Choroid plexus epithelial cell (primary cell): ENCODE measurements at regions not wholly inside any gene's neighbourhood (a gene's known extent, or its start where the extent isn't known, plus 50 kb on each side); places are given as distances from the start of the nearest gene placed in this dataset.
A peak's percentile ranks its signal among the peaks of the same experiment; 100 is the strongest.

ENCODE experiments used
- DNase-seq: peaks from one replicate; pipeline ENCODE4 v3.0.0-alpha.2; 2010; ENCODE audit warnings: low read depth
- H3K4me3 ChIP-seq: 2 replicates; pipeline ENCODE4 v1.5.1; 2011; ENCODE audit warnings: low read depth, mild to moderate bottlenecking, control low read depth, low read length, moderate library complexity
- TF ChIP-seq, protein P1 (sequence below): conservative IDR thresholded peaks from 2 replicates; pipeline ENCODE4 v1.5.1; 2011; ENCODE audit warnings: low read depth, mild to moderate bottlenecking, control low read depth, inconsistent platforms, low read length, moderate library complexity

GRCh38 chr2:122535960-122536505, 780.6 kb downstream of the TSN start:
- TF ChIP-seq, protein P1, sequence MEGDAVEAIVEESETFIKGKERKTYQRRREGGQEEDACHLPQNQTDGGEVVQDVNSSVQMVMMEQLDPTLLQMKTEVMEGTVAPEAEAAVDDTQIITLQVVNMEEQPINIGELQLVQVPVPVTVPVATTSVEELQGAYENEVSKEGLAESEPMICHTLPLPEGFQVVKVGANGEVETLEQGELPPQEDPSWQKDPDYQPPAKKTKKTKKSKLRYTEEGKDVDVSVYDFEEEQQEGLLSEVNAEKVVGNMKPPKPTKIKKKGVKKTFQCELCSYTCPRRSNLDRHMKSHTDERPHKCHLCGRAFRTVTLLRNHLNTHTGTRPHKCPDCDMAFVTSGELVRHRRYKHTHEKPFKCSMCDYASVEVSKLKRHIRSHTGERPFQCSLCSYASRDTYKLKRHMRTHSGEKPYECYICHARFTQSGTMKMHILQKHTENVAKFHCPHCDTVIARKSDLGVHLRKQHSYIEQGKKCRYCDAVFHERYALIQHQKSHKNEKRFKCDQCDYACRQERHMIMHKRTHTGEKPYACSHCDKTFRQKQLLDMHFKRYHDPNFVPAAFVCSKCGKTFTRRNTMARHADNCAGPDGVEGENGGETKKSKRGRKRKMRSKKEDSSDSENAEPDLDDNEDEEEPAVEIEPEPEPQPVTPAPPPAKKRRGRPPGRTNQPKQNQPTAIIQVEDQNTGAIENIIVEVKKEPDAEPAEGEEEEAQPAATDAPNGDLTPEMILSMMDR, result no peak
- no peak for DNase-seq
- H3K4me3 ChIP-seq, result no peak overlapping the region

- no peak overlapping the region for H3K4me3 ChIP-seq
- TF ChIP-seq, protein P1, result no peak
- DNase-seq, result no peak
These were observed 783.9 kb downstream of the TSN start for GRCh38 chr2:122539311-122539710.

DNA sequence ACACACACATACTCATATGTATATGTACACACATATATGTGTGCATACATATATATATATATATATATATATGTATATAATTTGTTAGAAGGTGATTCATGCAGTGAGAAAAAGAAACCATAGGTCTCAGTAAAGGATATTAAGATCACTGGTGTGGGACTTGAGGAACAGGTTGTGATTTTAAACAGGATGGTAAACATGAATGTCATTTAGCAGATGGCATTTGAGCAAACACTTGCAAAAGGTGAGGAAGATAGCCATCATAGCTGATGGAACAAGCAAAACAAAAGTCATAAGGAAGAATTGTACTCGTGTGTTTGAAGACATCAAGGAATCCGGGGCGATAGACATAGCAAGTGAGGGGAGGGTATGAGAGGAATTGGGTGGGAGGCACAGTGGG, 784.5 kb downstream of the TSN start:
- no peak for DNase-seq
- TF ChIP-seq, protein P1, result no peak
- H3K4me3 ChIP-seq, result no peak overlapping the region

DNA sequence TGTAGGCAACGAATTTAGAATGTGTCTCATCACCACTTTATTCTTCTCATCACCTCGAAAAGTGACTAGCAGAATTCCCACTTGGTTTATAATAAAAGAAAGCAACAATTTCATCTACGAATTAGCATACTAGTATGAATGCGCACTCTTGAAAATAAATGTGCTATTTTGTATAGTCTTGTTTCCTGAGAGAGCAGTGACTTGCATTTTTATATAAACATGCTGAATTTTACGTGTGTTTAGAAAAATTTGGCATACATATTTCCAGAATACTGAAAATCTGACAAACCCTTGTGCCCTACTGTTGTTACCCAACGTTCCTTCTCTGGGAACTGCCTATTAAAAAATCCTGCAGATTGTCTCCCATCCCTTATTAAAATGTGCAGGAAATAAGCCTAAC, 786.8 kb downstream of the TSN start:
- no peak for DNase-seq
- TF ChIP-seq, protein P1, result no peak

DNA sequence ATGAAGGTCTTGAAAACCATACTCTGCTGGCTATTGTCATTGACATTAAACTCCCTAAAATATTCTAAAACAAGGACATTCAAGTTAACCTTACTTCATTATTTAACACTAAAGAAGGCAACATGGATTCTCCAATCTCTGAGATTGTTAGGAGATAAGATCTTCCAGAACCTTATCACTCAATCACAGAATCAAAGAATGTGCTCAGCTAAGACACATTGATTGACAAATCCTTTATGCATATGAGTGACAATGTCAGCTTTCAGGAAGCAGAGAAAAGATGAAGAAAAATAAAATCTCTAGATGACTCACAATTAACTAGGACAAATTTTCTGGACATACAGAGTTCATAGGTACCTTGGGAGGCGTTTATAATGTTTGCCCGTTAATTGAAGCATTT, 787.2 kb downstream of the TSN start:
- TF ChIP-seq, protein P1, result no peak
- no peak overlapping the region for H3K4me3 ChIP-seq
- DNase-seq, result no peak

More for the DNA sequence above, 786.8 kb downstream of the TSN start:
- no peak overlapping the region for H3K4me3 ChIP-seq

- no peak overlapping the region for H3K4me3 ChIP-seq
- TF ChIP-seq, protein P1, result no peak
- DNase-seq, result peak; percentile 11
These were observed 788.4 kb downstream of the TSN start for GRCh38 chr2:122543815-122544214.

GRCh38 chr2:122545821-122546220, 790.4 kb downstream of the TSN start:
- no peak overlapping the region for H3K4me3 ChIP-seq
- no peak for DNase-seq
- TF ChIP-seq, protein P1, result no peak
